HL-60/S4 treated with retinoic acid at 250 ng/mL for 4 days and 3 days (cell line): ENCODE measurements at regions not wholly inside any gene's neighbourhood (a gene's known extent, or its start where the extent isn't known, plus 50 kb on each side); places are given as distances from the start of the nearest gene placed in this dataset.

Experiments
- in situ Hi-C: fragments of 300-500 bp; cut with MboI; formaldehyde crosslinking; loops from 2 replicates; pipeline ENCODE4 v1.7.0; 2022; ENCODE audit warnings: low sequenced_read_pairs

GRCh38 chr10:108454793-108455192 is 1290.3 kb upstream of the SORCS1 start:
- in situ Hi-C loops, result no loop called here

DNA sequence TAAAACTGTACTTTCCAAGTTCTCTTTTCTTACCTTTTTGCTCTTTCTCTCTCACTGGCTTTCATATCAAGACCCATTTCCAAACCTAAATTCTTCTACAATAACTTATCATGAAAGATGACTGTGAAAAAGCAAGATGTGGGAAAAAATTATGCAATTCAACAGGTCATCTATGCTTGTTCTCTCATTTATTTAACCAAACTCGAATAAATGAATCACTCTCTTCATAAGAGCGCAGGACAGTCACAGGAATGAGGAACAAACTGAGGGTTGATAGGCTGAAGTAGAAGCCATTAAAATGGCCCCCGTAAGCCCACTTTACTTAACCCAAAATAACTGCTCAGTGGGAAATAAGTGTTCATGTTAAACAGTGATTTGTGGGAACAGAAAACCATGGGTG is 1289.7 kb upstream of the SORCS1 start:
- in situ Hi-C loops, result no loop called here

GRCh38 chr10:108453166-108453565 is 1288.7 kb upstream of the SORCS1 start:
- in situ Hi-C loops, result no loop called here

DNA sequence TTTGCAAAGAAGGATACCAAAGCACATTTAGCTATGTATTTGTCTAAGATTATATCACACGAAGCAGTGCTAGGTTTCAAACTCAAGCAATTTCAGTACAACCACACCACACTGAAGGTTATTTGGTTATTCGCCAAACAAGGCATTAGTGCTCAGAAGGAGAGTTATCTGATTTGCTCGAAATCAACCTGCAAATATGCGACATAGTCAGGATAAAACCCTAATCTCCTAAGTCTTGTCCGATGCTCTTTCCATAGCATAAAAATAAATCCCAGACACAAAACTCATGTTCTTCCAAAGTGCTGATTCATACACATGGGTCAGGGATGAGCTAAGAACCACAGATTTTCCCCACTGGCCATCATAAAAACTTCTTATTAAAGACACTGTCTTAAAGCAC is 1288.0 kb upstream of the SORCS1 start:
- in situ Hi-C loops, result no loop called here

- in situ Hi-C loops, result no loop called here
These were observed 1285.8 kb upstream of the SORCS1 start for GRCh38 chr10:108450280-108450679.

- in situ Hi-C loops, result no loop called here
These were observed 1281.2 kb upstream of the SORCS1 start for GRCh38 chr10:108445746-108446145.

GRCh38 chr10:108443636-108444035 is 1279.1 kb upstream of the SORCS1 start:
- in situ Hi-C loops, result no loop called here

- in situ Hi-C loops, result no loop called here
These were observed 1274.9 kb upstream of the SORCS1 start for GRCh38 chr10:108439397-108439796.

DNA sequence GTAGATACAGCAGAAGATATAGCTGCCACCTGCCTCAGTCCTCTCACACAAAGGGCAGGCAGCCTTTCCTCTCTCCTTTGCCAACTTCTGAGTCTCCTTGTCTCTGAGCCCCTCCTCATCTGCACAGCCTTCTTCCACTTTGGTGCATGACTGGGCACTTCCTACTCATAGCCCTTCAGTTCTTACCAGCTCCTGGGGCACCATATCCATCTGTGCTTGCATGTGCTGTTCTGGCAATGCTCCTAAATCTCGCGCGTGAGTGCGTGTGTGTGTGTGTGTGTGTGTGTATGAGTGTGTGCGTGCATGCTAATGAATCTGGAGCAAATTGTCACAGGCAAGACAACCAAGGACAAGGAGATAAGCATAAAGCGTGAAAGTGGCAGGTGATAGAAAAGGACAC is 1271.6 kb upstream of the SORCS1 start:
- in situ Hi-C loops, result no loop called here

DNA sequence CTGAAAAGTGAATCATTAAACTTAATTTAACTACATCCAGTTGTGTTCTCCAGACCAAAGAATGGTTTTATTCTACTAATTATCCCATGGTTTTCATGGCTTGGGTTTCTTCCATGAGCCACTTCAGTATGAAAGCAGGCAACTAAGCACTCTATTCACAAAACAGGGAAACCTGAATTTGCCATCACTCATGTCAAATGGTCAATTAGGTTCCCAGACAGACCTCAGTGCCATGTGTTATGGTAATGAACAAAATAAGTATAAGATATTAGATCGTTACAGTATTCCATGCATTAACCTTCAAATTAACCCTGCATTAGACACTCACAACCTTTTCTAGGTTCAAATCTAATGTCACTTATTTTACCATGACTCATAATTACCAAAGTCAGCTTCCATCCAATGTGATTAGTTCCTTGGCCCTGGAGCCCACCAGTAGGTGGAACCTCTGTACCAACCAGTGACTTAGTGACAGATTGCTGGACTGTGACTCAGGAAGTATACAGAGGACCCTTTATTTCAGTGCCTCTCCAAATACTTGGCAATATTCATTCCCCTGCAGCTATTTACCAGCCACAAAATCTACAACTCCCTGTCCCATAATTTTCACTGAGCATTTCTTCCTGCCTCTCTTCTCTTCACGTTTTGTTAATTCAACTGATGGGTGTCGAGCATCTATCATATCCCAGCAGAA is 1270.2 kb upstream of the SORCS1 start:
- in situ Hi-C loops, result no loop called here

DNA sequence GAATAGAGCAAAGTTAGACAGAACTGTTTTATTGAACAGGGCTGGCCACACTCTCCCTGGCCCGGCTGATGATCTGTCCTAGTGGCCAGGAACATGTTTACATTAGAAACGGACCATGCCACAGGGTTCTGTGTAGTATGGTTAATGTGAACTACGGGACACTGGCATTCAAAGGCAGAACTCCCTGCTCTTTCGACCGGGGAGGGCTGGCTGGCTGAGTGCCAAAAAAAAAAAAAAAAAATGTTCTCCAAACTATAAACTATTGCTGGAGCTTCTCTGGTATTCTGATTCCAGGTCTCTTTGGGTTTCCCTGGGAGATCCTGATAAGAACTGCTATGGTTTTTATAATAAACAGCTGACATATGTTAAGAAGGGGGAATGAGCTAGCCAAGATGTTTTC is 1262.6 kb upstream of the SORCS1 start:
- in situ Hi-C loops, result no loop called here

GRCh38 chr10:108425283-108425964 is 1260.9 kb upstream of the SORCS1 start:
- in situ Hi-C loops, result no loop called here

GRCh38 chr10:108424656-108425055 is 1260.2 kb upstream of the SORCS1 start:
- in situ Hi-C loops, result no loop called here

DNA sequence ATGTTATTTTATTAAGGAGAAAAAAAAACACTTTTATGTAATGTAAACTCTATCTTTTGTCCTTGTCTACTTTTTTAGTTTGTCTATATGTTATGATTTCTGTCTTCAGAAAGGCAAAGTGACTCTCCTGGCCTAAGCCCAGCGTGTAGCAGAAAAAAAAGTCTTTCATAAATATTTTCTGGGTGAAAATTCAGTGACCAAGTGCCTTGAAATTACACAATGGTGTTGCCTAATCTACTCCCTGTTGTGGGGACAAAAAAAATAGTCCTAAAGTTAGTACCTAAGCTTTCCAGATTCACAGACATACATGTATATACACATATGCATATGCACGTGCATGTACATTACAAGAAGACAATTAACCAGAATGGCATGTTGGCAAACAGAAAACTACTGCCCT is 1257.8 kb upstream of the SORCS1 start:
- in situ Hi-C loops, result no loop called here

DNA sequence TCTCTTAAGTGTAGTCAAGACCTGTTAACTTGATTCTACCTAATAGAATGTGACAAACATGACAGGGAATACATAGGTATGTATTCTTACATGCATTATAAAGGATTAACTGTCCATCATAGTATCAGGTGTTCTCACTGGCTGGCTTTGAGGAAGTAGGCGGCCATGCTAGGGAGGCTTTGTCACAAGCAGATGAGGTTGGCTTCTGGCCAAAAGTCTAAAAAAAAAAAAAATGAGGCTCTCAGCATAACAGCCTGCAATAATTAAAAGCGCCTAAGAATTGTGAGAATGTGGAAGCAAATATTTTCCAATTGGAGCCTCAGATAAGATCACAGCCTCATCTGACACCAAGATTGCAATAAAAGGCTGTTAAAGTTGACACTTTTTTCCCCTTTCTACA is 1256.8 kb upstream of the SORCS1 start:
- in situ Hi-C loops, result no loop called here

GRCh38 chr10:108413954-108414353 is 1249.4 kb upstream of the SORCS1 start:
- in situ Hi-C loops, result no loop called here

DNA sequence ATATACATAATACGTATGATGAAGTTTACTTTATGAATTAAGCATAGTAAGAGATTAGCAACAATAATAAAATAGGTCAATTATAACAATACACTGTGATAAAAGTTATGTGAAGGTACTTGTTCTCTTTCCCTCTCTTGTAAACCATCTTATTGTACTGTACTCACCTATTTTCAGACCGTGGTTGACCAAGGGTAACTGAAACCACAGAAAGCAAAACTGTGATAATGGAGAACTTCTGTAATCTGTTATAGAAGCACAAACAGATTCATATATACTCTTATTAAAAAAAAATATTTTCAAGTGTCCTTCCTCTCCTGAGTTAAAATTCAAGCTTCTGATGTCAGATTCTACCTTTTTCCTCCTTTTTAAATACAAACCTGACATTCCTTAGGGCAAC is 1247.8 kb upstream of the SORCS1 start:
- in situ Hi-C loops, result no loop called here

DNA sequence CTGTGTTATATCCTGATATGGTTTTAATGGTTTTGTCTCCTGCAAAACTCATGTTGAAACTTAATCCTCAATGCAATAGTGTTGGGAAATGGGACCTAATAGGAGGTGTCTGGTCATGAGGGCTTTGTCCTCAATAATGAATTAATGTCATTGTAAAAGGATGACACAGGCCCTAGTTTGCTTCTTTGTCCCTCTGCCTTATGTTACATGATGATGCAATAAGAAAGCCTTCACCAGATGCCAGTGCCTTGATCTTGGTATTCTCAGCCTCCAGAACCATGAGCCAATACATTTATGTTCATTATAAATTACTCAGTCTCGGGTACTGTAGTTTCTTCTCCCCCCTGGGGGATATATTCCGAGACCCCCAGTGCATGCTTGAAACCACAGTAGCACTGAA is 1247.4 kb upstream of the SORCS1 start:
- in situ Hi-C loops, result no loop called here

- in situ Hi-C loops, result no loop called here
These were observed 1246.7 kb upstream of the SORCS1 start for GRCh38 chr10:108411206-108411605.

GRCh38 chr10:108410236-108410635 is 1245.7 kb upstream of the SORCS1 start:
- in situ Hi-C loops, result no loop called here

DNA sequence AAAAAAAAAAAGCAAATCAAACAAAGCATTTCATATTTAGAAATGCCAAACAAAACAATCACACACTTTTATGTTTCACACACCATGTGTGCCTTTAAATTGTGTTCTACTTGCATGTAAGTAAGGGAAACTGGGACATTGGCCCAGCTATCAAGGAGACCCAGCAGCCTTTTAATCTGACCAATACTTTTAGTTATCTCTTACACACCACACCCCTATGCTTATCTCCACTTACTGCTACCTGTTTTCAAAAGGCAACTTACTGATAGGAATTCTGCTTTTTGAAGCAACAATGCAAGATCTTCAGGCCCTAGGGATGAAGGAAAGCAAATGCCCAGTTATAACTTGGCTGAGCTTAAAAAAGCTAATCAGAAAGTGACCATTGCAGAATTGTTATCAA is 1244.8 kb upstream of the SORCS1 start:
- in situ Hi-C loops, result no loop called here

DNA sequence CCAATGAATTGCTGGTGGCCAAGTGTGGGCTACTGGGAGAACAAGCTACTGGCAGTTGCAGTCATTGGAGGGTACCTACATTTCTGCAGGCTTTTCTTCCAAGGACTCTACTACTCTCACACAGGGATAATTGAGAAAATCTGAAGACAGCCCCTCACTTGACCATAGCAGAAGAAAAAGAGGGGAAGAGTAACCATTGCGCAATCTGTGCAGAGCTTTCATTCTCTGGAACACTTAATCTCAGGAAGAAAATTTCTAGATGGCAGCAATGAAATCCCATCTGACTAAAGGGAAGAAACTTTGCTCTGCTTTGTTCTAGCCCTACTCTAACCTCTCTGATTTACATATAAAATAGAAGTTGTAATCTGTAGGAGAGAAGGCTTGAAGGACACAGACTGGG is 1239.6 kb upstream of the SORCS1 start:
- in situ Hi-C loops, result no loop called here

DNA sequence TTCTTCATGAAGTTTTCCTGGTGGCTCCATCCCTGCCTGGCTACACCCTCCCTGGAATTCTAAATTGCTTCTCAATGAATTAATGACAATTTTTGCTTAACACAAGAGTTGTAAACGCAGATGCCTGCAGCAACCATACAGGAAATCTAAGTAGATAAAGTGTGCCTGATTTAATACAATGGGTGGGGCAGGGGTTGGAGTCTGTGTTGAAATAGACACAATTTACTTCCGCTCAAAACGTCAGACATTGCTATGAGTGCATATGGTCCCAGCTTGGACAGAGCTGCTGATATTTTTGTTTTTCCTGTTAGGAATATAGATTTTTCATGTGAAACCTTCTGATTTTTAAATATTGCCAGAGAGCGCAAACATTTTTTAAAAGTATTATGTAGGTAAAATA is 1235.0 kb upstream of the SORCS1 start:
- in situ Hi-C loops, result no loop called here
